HT1080 (cell line): ENCODE measurements at regions not wholly inside any gene's neighbourhood (a gene's known extent, or its start where the extent isn't known, plus 50 kb on each side); places are given as distances from the start of the nearest gene placed in this dataset.

Experiments used
- DNase-seq: peaks from one replicate; pipeline ENCODE4 v3.0.0-alpha.2; 2015; ENCODE audit warnings: low read depth

GRCh38 chr3:107970993-107971580 lies 119.7 kb downstream of the CD47 start:
- DNase-seq, result no peak

DNA sequence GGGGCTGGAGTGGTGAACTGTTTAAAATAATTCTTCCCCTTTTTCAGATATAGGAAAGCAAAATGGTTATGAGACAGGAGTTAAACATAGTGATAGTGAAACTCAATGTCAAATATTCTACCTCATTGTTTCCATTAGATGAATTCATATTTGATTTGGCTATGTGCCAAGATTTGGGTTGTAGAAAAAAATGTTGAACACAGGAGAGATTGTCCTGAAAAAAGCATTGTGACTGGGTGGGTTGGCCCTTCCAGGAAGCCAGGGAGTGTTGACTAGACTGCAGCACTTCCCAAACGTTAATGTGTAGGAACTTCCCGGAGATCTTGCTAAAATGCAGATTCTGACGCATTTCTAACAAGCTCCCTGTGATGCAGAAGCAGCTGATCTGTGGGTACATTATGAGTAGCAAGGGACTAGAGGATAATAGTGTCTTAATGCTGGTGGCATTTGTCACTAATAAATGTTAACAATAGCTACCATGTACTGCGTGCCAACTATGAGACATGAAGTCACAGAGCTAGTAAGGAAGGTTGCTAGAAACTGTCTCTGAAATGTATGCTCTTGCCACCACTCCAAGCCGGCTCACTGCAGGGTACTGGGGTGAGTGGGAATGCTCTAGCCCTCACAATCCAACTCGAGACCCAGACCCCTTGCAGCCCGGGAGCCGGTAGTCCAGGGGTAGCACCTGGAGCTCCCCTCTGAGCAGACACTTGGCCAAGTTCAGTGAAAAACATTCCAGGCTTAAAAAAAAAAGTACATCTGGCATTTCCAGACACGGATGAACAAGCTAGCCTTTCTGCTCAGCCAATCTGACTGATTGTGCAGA lies 120.6 kb downstream of the CD47 start:
- DNase-seq, result peak; percentile 58

DNA sequence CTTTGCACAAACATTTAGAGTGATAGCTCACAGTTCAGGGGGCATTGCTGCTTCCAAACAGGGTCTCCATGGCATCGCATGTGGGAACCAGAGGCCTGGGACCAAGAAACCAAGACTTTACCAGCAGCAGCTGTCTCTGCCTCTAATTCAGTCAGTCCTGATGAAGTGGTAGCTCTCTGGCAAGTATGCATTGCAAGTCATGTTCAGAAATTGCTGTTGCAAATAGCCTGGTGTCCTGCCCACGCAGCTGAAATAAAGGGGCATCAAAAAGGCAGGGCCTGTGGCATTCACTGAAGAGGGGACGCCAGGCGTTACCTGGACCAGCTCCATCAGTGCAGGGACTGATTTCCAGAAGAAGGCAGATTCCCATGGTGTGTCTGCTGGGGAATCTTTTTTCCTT lies 121.3 kb downstream of the CD47 start:
- no peak for DNase-seq

DNA sequence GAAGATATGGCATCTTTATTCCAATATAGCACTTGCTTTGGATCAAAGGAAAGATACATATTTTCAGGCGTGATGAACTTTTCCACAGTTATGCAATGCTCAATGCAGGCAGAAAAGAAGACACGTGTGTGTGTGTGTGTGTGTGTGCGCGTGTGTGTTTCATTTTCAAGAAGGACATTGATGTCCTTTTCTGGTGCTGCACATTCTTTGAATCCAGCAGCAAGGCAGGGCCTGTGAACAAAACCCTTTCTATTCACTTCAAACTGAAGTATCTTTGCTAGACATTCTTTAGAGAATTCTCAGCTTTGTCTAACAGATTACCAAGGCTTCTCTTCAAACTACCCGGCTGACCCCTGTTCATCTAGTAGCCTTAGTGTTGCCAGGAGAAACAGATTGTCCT lies 124.6 kb downstream of the CD47 start:
- DNase-seq, result no peak

GRCh38 chr3:107965136-107965655 lies 125.6 kb downstream of the CD47 start:
- DNase-seq, result no peak

GRCh38 chr3:107963581-107963980 lies 127.2 kb downstream of the CD47 start:
- DNase-seq, result no peak

DNA sequence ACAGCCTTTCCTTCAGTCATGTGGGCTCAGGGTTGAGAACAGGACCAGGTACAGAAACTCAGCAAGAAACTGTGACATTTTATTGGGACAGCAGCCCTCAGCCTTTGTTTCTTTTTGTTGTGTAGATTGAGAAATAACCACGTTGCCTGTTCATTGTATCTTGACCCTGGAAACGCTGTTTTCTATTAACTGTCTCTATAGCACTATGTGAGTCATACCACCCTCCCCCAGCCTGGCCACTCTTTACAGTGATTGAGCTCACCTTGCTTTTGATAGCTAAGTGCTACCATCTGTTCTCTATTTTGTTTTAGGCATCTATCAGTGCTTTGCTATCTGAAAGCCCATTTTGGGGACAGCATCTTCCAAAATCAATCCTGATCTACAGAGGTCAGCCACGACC lies 127.9 kb downstream of the CD47 start:
- peak; percentile 72 for DNase-seq

GRCh38 chr3:107962037-107962436 lies 128.8 kb downstream of the CD47 start:
- no peak for DNase-seq

- DNase-seq, result peak; percentile 65
These were observed 131.2 kb downstream of the CD47 start for GRCh38 chr3:107959550-107960154.

DNA sequence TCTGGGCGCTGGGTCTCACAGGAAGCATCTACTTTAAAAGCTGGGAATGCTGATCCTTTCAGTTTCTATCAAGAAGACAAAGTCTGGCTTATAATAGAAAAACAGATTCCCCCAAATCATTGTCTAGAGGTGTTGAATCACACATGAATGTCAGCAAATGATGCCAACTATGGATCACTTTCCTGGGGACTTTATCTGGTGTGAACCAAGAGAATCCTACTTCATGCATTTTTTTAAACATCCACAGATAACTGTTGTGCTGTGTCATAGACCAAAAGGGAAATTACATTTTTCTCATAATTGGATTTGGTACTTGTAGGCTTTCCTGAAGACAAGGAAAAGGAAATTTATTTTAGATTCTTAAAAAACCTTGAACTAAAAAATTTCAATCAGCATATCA lies 132.7 kb downstream of the CD47 start:
- no peak for DNase-seq

GRCh38 chr3:107956991-107957900 lies 133.6 kb downstream of the CD47 start:
- DNase-seq, result no peak

DNA sequence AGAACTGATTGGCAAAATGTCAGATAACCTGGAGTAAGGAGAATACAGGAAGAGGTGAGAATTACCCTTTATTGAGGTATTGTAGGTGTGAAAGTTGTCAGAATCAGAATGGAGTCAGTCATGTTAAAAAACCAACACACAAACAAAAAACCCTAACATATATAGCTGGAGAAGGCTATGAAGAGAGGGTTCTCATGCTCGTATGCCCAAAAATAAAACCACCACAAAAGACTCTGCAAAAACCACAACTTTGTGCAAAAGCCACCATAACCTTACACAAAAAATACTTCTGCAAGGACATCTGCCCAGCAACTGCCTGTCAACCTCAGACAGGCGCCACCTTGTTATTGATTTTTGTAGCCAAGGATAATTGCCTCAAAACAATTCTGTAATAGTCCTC lies 136.0 kb downstream of the CD47 start:
- no peak for DNase-seq

- DNase-seq, result no peak
These were observed 137.1 kb downstream of the CD47 start for GRCh38 chr3:107953722-107954121.

GRCh38 chr3:107951126-107951525 lies 139.7 kb downstream of the CD47 start:
- no peak for DNase-seq

DNA sequence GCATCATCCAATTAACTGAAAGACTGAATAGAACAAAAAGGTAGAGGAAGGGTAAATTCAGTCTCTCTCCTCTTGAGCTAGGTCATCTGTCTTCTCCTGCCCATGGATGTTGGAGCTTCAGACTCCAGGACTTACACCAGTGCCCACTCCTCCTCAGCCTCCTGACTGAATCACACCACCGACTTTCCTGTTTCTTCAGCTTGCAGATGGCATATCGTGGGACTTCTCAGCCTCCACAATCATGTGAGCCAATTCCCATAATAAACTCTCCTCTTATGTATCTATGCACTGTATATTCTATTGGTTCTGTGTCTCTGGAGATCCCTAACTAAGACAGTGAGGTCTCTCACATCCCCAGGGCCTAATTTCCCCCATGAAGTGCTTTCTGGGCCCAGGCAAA lies 140.4 kb downstream of the CD47 start:
- no peak for DNase-seq

DNA sequence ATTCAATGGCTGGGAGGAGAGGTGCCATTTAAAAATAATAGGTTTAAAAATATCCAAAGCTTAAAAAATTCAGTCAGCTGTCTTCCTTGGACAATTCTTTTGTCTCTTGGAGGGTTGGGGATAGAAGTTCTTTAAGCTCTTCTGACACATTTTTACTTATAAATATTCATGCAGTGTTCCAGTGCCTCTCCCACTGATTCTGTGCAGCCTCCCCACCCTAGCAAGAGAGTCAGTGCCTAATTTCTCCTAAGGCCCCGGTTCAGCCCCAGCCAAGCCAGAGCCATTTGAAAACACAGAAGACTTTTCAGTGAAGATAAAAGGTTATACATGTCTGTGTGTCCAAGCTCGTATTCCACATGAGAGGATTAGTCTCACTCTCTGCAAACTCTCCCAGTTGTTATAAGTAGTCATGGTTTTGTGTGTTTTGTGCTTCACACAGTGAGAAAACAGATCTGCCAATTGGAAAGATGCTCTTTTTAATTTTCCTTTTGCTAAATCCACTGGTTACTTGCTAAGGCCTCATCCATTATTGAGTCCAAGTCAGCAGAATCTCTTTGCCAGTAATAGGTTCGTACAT lies 141.3 kb downstream of the CD47 start:
- DNase-seq, result no peak

DNA sequence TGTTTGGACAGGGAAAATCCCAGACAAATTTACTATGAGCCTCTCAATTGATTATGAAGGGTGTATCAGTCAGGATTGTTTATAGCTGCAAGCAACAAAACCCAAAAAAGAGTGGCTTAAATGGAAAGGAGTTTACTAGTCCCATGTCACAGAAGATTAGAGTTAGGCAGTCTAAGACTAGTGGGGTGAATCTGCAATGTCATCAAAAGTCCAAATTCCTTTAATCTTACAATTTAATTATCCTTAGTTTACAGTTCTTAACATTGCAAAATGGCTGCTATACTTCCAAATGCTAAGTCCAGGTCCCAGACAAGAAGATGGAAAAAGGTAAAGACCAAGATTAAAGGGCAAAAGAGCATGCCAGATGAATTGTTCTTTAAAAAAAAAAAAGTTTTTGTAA lies 143.6 kb downstream of the CD47 start:
- DNase-seq, result no peak

GRCh38 chr3:107946700-107947099 lies 144.1 kb downstream of the CD47 start:
- no peak for DNase-seq

DNA sequence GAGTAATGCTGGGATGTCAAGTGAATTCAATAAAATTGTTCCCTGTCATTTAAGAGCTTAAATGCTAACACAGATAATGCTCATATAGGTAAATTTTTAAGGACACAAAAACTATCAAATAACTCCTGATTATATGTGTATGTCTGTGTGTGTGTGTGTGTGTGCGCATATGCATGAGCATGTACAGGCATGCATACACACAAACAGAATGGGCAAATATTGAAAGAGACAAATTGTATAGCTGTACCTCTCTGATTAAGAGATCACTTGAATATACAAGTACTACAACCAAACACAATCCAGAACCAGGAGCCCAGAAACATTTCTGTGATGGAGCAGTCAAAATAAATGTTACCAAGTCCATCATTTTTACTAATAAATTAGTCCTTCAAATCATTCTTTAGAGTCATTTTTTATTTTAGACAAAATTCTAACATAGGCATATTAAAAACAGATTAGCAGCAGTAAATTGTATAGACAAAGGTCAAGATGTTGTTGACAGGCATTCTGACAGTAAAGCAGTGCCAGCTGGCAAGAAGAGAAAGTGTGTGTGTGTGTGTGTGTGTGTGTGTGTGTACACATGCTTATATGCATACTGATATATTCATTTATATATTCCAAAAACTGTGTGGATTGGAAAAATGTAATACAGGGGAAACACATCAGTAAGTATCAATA lies 145.3 kb downstream of the CD47 start:
- no peak for DNase-seq

DNA sequence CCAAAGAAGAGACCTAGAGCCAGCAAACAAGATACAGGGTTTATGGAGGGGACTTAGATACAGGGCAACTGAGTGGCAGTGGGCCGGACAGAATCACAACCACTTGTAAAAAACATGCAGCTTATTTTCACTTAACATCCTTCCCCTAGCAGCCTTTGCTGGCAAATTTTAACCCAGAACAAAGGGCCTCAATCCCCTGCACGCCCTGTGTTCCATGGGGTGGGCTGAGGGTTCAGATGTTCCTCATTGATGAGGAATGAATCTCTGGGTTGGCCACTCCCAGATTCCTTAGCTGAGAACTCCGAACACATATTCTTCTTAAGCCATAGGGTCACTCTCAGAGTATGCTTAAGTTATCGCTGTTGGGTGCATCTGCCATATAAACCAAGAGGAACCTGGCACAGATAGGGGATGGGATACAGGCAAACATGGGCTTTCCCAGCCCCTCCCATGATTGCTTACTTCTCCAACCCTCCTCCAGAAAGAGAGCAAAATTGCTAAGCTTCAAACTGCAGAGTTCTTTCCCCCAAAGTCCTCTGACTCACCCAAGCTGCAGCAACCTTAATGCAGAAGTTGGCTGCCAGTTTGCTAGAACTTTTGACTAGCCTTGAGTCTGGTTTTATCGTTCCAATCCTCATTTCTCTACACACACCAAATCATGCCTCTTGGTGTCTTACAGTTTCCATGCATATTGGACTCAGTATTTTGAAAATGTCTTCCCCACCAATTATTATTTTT lies 146.9 kb downstream of the CD47 start:
- DNase-seq, result peak; percentile 52
